GM21390 (cell line): ENCODE measurements at regions not wholly inside any gene's neighbourhood (a gene's known extent, or its start where the extent isn't known, plus 50 kb on each side); places are given as distances from the start of the nearest gene placed in this dataset.
"Not testable (repeated sequence)": the region's sequence is repeated elsewhere in the genome, so short reads cannot be mapped to it uniquely, and the experiment has no call there.

Source experiments
- ATAC-seq: cut with Tn5 transposase; IDR thresholded peaks from one replicate; pipeline ENCODE4 v1.9.1; 2021; ENCODE audit not compliant: unreplicated experiment

DNA sequence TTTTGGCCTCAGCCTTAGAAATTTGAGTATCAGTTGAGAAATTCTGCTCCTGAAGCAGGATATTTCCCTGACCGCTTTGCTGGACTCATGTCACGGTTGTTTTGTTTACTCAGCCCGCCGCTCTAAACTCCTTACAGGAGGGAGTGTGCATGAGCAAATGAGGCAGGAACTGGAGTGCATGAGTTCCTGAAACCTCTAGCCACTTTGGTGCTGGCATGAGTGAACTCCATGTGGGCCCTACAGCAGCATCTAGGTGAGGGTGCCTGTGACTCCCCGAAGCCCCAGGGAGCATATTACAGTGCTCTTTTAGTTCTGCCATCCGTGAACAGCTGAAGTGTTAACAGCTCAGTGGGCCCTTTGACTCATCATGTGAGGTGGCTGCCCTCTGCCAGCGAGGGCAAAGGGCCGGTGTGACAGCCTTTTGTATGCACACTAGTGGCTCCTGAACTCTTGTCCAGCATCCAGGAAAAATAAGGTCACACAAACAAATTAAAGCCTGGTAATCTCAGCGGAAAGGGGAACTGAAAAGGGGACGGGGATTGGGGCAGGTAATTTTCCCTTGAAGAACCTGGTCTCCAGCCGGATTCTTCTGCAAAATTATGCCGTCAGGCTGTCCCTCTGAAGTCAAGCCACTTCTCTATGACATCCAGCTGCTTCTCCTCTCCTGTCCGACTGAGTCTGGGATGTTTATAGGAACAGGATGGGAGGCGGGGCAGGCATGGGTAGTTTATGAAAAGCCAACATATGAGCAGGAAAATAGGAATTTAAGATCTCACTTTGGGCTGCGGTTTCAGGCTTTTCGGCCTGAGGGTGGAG, 1668.7 kb downstream of the SUCLG1 start:
- ATAC-seq = no peak

DNA sequence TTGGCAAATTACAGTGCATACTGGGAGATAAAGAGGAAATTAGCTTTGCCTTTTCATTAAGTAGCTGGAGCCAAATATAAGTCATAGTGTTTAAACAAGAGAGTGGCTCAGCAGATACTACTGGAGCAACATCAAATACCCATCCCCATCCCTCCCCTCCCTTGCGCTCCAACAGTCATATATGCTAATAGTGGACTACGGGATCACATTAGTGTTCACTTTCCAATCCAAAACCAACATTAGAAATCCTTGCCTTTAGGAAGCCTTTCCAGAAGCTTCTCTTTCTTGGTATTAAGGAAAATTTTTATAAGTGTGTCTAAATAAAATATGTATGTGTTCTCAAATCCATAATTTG, 1669.3 kb downstream of the SUCLG1 start:
- no peak for ATAC-seq

DNA sequence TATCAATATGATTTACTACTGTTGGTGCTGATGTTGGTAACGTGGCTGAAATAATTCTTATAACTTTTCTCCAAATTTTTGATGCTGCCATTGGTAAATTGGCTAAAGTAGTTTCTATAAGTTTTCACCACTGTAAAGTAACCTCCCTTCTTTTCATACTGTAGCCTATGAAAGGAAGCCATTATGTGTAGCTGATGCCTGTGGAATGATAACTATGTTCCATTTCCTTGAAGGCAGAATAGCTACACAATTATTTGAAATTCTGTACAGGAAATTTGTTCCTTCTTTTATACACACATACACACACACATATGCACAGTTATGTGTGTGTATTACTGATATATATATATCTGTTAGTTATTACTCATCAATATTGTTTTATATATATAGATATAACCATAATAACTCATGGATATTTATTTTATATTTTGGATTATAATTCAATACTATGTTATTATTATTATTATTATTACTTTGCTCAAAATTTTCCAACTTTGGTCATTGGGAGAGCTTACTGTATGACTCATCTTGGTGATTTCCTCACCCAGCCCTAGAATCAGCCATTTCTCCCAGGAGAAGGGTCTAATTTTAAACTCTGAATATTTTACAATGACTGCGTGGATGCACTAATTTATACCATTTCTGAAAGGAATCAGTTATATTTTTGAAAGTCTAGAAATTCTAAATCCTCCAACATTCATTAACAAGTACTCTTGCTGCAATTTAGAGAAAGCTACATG, 1677.7 kb downstream of the SUCLG1 start:
- no peak for ATAC-seq

DNA sequence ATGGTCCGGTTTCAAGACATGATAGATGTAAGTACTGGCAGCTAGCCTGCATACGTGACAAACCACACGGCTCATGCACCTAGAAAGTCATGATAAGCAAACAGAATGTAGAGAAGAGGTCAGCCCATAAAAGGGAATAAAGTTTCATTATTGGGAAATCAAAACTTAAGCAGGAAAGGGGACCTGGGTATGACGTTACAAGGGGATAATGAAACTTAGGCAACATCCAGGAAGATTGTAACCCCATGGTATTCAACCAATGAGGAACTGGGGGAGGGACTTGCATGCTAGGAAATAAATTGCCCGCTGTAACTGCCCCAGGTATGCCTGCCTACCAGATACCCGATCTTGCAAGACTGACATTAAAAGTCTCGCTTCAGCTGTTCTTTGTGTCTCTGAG, 1679.0 kb downstream of the SUCLG1 start:
- ATAC-seq = no peak

DNA sequence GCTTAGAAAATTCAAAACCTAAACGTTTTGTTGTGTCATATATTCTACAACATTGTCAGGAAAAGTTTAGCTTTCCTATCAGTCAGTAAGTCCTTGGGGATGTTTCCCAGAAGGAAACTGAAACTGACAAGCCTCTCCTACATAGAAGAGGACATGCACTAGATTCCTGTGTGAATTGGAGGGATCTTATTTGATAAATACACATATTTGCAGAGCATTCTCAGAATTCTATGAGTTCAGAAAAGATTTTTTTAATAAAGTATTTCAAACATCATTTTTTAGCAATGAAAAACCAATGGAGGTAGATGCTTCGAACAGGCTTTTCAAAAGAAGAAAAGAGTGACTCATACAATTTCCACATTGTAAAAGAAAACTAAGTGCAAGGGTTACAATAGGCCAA, 1706.7 kb downstream of the SUCLG1 start:
- ATAC-seq = no peak

DNA sequence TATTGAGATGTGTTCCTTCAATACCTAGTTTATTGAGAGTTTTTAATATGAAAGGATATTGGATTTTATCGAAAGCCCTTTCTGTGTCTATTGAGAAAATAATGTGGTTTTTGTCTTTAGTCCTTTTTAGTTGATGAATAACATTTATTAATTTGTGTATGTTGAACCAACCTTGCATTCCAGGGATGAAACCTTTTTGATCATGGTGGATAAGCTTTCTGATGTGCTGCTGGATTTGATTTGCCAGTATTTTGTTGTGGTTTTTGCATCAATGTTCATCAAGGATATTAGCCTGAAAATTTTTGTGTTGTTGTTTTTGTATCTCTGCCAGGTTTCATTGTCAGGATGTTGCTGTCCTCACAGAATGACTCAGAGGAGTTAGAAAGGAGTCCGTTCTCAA, 1710.4 kb downstream of the SUCLG1 start:
- no peak for ATAC-seq

DNA sequence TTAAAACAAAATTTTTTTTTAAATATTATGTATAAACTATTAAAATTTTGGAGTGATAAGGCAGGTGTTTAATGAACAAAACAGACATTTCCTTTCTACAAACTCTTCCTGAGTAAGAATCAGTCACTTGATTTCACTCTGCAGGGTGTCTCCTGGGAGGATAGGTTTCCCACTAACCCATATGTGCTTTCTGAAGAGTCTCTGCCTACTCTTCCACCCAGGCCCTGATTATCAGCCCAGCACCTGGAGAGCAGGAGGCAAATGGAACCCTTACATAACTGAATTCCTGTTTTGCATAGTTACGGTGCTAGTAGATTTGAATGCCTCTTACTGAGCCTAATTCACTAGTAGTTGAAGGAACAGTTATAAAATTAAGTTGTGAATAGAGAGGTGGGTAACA, 1718.6 kb downstream of the SUCLG1 start:
- ATAC-seq = no peak

DNA sequence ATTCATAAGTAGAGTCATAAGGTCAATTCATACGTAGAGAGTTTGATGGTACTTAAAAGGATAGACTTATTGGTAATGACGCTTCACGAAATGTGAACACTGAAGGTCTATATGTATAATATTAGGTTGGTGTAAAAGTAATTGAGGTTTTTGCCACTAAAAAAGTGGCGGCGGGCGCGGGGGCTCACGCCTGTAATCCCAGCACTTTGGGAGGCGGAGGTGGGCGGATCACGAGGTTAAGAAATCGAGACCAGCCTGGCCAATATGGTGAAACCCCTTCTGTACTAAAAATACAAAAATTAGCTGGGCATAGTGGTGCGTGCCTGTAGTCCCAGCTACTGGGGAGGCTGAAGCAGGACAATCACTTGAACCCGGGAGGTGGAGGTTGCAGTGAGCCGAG, 1721.1 kb downstream of the SUCLG1 start:
- not testable (repeated sequence) for ATAC-seq

DNA sequence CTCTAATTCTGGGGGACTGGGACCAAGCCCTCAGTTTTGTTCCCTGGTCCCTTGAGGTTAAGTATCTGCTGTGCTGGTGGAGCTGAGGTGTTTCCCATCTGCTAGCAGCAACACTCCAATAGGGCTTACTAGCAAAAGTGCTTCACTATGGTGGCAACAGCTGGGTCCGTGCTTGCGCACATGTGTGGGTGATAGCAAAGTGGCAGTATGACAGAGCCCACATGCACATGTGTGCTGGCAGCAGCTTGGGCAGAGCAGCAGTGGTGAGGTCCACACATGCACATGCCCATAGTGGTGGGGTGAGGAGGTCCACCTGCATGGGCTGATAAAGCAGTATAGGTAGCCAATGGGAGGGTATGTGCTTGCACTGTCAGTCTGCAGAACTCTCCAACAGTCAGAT, 1723.7 kb downstream of the SUCLG1 start:
- no peak for ATAC-seq

DNA sequence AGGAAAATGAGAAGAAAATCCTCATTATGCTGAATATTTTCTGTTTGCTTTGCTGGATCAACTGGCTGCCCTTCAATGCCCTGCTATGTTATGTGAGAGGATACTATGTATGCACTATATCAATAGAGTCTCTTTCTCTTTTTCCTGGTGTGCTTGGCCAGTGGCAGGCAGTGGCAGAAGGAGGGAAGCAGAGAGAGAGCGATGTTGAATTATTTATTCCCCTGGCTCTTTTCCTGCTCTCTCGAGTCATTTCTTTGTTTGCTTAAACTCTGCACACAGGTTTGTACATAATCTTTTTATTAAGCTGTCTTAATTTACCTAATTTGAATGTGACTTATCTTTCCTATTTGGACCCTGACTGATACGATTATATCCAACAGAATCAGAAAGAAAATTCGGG, 1727.3 kb downstream of the SUCLG1 start:
- ATAC-seq = no peak

DNA sequence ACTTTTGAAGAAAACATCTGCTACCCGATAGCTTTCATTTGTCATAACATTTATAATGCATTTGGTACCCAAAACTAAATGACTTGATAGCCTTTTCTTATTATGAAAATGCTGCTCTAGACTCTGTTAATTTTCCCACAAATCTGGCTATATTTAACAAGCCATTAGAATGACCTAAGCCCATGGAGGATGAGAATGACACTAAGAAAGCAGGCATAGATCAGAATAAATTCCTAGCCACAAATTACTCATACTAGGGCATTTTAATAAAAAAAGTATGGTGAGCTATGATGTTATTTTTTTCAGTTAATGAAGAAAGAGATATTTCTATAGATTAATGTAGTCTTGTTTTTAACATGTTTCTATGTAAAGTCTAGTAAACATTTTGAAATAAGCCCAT, 1728.3 kb downstream of the SUCLG1 start:
- no peak for ATAC-seq

DNA sequence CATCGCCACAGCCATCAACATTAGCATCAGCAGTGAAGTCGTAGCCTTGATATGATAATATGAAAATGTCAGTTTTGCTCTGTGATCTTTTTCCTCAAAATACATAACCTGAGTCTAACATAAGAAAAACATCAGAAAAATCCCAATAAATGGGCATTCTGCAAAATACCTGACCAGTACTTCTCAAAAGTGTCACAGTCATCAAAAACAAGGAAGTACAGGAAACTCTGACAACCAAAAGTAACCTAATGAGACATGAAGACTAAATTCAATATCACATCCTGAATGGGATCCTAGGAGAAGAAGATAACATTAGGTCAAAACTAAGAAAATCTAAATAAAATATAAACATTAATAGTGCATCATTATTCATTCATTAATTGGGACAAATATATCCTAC, 1731.0 kb downstream of the SUCLG1 start:
- ATAC-seq = no peak

DNA sequence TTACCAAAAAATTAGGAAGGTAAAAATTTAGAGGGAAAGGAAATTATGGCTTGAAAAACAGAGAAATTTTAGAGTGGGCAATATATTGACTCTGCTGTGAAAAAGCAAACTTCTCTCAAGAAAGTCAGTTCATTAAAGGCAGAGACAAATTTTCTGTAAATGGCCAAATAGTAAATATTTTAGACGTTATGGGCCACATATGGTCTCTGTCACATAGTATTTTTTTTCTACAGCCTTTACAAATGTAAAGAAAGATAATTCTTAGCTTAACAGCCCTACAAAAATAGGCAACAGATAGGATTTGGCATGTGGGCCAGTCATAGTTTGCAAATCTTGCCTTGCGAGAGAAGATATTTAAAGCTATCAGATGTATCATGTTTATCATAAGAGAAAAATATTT, 1750.4 kb downstream of the SUCLG1 start:
- no peak for ATAC-seq

DNA sequence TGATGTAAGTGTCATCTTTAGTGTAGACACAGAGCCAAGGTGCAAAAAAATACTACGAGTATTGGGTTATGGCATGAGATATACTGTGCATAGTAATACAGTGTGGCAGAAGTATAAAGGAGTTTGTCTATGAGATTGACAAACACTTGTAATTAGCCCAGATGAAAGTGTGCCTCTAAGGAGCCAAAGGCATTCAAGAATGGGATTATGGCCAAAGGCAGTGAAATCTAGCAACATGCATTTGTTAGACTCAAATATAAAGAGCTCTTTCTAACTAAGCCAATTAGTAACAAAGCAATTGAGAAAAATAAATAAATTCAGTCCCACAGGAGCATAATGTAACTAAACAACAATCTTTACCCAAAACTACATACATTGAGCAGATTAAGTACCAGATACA, 1761.8 kb downstream of the SUCLG1 start:
- no peak for ATAC-seq

DNA sequence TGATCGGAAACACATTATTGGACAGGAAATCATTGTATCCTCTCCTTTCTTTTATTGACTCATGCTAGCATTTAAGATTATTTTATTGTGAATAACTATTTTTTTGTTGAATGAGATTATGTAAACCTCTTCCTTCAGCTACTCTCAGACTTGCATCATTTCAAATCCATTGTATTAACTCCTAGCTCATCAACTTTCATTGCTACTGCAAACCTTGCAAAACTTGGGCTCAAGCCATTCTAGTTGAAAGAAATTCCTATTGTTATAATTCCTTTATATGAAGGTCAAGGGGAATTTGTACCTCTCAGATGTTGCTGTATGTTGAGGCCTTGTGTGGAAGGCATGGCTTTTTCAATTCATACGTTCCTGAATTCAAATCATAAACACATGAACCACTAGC, 1764.6 kb downstream of the SUCLG1 start:
- no peak for ATAC-seq

DNA sequence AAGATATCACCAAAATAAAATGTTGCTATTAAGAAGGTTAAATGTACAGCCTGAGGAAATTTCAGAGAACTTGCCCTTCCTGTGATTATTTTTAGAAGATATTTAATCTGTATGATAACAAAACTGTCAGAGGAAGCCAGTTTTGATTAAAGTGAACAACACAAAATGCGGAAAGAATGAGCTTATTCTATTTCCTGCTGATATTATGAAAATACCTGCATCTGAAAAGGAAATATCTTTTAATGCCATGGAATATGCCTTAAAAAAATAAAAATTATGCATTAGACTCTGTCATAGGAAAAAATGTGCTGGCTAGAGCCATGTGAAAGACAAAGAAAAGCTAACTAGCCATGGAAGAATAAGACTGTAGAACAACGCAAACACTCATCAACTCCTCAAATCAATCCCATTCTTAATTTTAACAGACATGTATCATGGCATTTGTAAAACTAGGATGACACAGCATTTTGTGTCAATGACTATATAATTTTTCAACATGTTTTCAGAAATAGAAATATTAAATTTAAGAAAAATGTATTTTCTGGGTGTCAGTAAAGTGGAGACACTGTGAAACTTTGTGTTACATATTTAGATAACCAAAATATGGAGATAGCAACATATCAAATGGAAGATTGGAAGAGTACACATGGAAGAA, 1768.2 kb downstream of the SUCLG1 start:
- ATAC-seq = no peak

DNA sequence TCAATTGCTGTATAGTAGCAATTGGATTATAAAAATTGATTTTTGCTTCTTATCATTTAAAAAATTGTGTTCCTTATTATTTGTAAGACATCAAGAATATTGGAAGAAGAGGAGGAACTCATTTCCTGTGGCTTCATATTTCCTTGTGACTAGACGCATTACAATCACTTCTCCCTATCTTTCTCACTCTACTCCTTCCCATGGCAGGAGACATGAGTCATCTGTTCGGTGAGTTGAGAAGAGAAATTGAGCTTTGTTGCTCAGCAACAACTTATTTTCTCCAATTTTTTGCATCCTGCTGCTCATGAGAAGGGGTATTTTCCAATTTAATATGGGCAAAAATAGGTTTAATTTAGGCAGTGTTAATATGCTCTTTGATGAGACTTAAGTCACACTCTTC, 1783.9 kb downstream of the SUCLG1 start:
- ATAC-seq = no peak

DNA sequence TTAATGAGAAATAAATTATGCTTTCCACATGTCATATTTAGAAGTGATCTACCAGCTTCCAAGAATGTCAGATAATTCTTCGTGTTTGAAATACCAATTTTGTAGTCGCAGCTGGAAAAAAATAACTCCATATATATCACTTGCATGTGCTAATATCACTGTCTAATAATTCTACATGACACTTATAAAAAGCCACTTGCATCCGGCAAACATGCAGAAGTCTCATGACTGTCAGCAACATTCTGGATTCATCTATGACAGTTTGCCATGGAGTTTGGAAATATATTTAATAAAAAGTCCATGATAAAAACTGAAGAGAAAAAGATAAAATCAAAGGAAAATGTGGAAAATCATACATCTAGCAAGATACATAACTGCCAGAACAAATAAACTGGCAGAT, 1784.4 kb downstream of the SUCLG1 start:
- no peak for ATAC-seq

DNA sequence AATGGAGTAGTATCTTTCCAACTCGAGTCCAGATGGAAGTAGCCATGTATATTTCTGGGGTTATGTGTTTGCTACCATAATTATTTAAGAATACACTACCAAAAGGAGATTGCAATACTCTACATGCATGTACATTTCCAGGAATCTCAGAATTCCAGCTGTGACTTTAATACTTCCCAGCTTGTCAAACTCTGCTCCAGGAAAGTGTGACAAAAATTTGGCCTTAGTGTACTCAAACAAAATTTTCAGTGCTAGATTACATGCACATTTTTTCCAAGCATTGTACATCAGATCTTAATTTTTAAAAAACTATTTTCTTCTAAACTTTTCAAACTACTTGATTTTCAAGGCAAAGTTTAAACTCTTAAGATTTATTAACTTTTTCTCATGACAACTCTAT, 1791.6 kb downstream of the SUCLG1 start:
- no peak for ATAC-seq

DNA sequence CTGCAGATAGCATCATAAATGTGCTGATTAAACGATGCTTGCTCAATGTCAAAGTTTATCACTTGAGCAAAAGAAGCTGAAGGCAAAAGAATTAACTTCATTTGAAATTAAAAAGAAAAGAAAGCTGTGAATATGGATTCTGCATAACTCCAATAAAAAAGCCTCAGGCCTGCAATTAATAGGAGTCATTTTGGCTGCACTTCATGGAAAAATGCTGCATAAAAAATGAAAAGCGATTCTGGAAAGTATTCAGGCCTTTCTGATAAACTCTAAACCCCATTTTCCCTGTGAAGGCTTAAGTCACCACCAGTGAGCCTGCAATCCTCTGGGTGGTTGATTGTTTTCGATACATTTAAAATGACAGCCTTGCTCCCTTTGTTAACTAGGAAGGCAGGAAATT, 1793.4 kb downstream of the SUCLG1 start:
- no peak for ATAC-seq

DNA sequence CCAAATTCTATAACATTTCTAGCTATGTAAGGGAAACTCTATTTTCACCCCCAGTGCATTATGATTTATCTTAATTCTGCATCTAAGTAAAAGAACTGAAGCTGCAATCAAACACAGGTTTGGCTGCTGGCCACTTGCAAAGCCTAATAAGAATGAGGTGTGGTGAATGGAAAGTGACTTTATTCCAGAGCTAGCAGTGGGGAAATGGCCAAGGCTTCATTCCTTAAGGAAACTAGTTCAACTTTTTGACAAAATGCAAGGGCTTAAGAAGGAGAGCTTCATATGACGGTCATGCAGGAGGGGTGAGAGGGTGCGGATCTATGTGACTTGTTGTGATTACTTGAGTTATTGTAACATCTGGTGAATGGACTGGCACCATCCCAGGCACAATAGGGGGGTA, 1802.0 kb downstream of the SUCLG1 start:
- no peak for ATAC-seq

DNA sequence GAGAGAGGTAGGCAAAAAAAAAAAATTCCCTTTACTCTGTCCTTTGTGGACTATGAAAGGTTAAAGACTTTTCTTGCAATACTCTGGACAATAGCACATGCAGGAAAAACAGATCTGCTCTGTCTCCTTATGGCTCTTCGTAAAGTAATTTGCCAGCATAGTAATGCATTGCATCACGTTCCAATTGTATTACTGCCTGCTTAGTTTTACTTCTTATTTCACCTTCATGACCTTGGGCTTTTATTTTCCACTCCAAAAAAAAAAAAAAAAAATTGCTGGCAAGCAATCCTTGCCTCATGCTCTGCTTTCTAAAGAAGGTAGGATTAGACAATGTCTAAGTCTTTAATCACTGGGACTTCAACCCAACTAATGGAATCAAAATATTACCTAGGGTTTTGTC, 1802.7 kb downstream of the SUCLG1 start:
- ATAC-seq = no peak
